Activated B cell treated with CpG ODN at 0.5 μM for 24 hours (primary cell): ENCODE measurements at regions not wholly inside any gene's neighbourhood (a gene's known extent, or its start where the extent isn't known, plus 50 kb on each side); places are given as distances from the start of the nearest gene placed in this dataset.

Experiments used
- ATAC-seq: fragments of 200-7000 bp; cut with Tn5 transposase; one replicate; pipeline ENCODE4 v1.10.0; 2021; ENCODE audit warnings: low read depth, mild to moderate bottlenecking, moderate library complexity
- CTCF ChIA-PET: fragments of 350-600 bp; sonication (Branson Sonifier 250); formaldehyde crosslinking; loops from one replicate; lab custom pipeline; 2021; ENCODE audit warnings: antibody characterized with exemption; lab: Charles Lee
- POLR2A ChIA-PET: fragments of 350-600 bp; sonication (Branson Sonifier 250); formaldehyde crosslinking; loops from one replicate; lab custom pipeline; 2021; ENCODE audit warnings: antibody characterized with exemption; lab: Charles Lee
- DNase-seq: peaks from one replicate; pipeline ENCODE4 v3.0.0; 2022
- H3K27ac Mint-ChIP-seq: one replicate; pipeline ENCODE4 v1.8.0; 2020; ENCODE audit warnings: mixed read lengths
- H3K27me3 Mint-ChIP-seq: one replicate; pipeline ENCODE4 v1.8.0; 2021; ENCODE audit warnings: mixed read lengths
- H3K36me3 Mint-ChIP-seq: one replicate; pipeline ENCODE4 v1.8.0; 2021; ENCODE audit warnings: low read depth, mixed read lengths
- H3K4me1 Mint-ChIP-seq: one replicate; pipeline ENCODE4 v1.8.0; 2021; ENCODE audit warnings: mixed read lengths
- H3K4me3 Mint-ChIP-seq: one replicate; pipeline ENCODE4 v1.8.0; 2020; ENCODE audit warnings: mild to moderate bottlenecking, mixed read lengths
- H3K9me3 Mint-ChIP-seq: one replicate; pipeline ENCODE4 v1.8.0; 2020; ENCODE audit warnings: mixed read lengths
- intact Hi-C: fragments of 100-400 bp; cut with micrococcal nuclease; formaldehyde crosslinking; loops from one replicate; pipeline ENCODE4 v1.15.1; 2024
- TF ChIP-seq, protein P1 (sequence below): fragments of 200-600 bp; IDR thresholded peaks from one replicate; pipeline ENCODE4 v1.8.0; 2022; ENCODE audit warnings: antibody characterized with exemption, mild to moderate bottlenecking

GRCh38 chr6:159431750-159432149 lies 261.3 kb downstream of the SOD2 start:
- ATAC-seq (no peak), DNase-seq (no peak)
- Mint-ChIP-seq H3K36me3 (no peaks in the 10 kb centered on the region), H3K4me3 (no peak overlapping the region), H3K9me3 (peaks cover 12% of the 10 kb centered on the region), H3K27ac (no peak overlapping the region), H3K27me3 (peaks cover 11% of the 10 kb centered on the region), H3K4me1 (no peaks in the 10 kb centered on the region)
- POLR2A ChIA-PET: no interaction called here
- CTCF ChIA-PET: no interaction called here
- TF ChIP-seq, protein P1, sequence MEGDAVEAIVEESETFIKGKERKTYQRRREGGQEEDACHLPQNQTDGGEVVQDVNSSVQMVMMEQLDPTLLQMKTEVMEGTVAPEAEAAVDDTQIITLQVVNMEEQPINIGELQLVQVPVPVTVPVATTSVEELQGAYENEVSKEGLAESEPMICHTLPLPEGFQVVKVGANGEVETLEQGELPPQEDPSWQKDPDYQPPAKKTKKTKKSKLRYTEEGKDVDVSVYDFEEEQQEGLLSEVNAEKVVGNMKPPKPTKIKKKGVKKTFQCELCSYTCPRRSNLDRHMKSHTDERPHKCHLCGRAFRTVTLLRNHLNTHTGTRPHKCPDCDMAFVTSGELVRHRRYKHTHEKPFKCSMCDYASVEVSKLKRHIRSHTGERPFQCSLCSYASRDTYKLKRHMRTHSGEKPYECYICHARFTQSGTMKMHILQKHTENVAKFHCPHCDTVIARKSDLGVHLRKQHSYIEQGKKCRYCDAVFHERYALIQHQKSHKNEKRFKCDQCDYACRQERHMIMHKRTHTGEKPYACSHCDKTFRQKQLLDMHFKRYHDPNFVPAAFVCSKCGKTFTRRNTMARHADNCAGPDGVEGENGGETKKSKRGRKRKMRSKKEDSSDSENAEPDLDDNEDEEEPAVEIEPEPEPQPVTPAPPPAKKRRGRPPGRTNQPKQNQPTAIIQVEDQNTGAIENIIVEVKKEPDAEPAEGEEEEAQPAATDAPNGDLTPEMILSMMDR: no peak
- intact Hi-C loops: no loop called here

DNA sequence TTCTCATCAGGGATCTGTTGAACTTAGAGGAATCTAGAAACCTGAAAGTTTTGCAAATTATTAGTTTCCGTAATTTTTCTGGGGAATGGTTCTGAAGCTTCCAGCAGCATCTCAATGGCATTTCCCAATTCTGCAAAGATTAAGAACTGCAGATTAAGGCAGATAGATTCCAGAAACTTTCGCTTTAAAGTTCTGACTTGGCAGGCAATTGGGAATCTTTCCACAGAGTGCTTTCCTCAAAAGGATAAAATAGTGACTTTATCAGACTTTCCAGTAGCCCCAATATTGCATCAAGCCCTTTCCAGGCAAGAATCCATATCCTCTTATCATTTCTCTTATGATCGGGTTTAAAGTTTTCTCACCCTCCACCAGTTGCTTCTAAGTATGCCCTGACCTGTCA lies 261.1 kb downstream of the FNDC1 start:
- no peak overlapping the region for H3K4me3 Mint-ChIP-seq
- H3K9me3 Mint-ChIP-seq: peaks cover 12% of the 10 kb centered on the region
- ATAC-seq (no peak), DNase-seq (no peak)
- peaks cover 8% of the 10 kb centered on the region for H3K27me3 Mint-ChIP-seq
- TF ChIP-seq, protein P1: no peak
- POLR2A ChIA-PET: no interaction called here
- H3K36me3 Mint-ChIP-seq: no peaks in the 10 kb centered on the region
- no peaks in the 10 kb centered on the region for H3K4me1 Mint-ChIP-seq
- CTCF ChIA-PET: no interaction called here
- intact Hi-C loops: no loop called here
- no peak overlapping the region for H3K27ac Mint-ChIP-seq

DNA sequence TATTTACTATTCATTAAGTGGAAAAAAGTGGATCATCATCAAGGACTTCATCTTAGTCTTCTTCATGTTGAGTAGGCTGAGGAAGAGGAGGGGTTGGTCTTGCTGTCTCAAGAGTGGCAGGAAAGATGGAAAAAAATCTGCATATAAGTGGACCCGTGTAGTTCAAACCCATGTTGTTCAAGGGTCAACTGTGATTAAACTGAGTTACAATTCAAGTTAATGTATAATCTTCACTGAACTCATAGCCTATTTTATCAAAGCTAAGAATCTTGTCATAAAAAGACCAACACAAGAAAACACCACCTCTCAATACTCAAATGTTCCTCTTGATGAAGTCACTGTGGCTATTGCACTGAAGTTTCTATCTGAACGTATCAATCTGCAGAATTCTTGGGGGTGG lies 260.2 kb downstream of the FNDC1 start:
- Mint-ChIP-seq H3K4me1 (no peaks in the 10 kb centered on the region), H3K27ac (no peak overlapping the region), H3K9me3 (peaks cover 12% of the 10 kb centered on the region), H3K36me3 (no peaks in the 10 kb centered on the region), H3K4me3 (no peak overlapping the region), H3K27me3 (peaks cover 8% of the 10 kb centered on the region)
- ATAC-seq (no peak), DNase-seq (no peak)
- intact Hi-C loops: no loop called here
- CTCF ChIA-PET: no interaction called here
- POLR2A ChIA-PET: no interaction called here
- TF ChIP-seq, protein P1: no peak

- intact Hi-C loops: no loop called here
- no peak overlapping the region for H3K27ac Mint-ChIP-seq
- POLR2A ChIA-PET: no interaction called here
- CTCF ChIA-PET: no interaction called here
- no peak overlapping the region for H3K4me3 Mint-ChIP-seq
- DNase-seq (no peak), ATAC-seq (no peak)
- no peaks in the 10 kb centered on the region for H3K36me3 Mint-ChIP-seq
- TF ChIP-seq, protein P1: no peak
- peaks cover 3% of the 10 kb centered on the region for H3K9me3 Mint-ChIP-seq
- peaks cover 10% of the 10 kb centered on the region for H3K27me3 Mint-ChIP-seq
- H3K4me1 Mint-ChIP-seq: no peaks in the 10 kb centered on the region
These were observed 258.6 kb downstream of the FNDC1 start for GRCh38 chr6:159427771-159428170.

- ATAC-seq: no peak
- Mint-ChIP-seq H3K4me1 (no peaks in the 10 kb centered on the region), H3K4me3 (no peak overlapping the region), H3K9me3 (peaks cover 3% of the 10 kb centered on the region), H3K27me3 (peaks cover 14% of the 10 kb centered on the region), H3K27ac (no peak overlapping the region), H3K36me3 (no peaks in the 10 kb centered on the region)
- DNase-seq: no peak
- ChIA-PET CTCF (no interaction called here), POLR2A (no interaction called here)
- intact Hi-C loops: no loop called here
- TF ChIP-seq, protein P1: no peak
These were observed 258.1 kb downstream of the FNDC1 start for GRCh38 chr6:159427335-159427734.
